Activated naive CD4-positive, alpha-beta T cell treated with anti-CD3 and anti-CD28 coated beads, Interleukin-2, amount 50 U/mL, for 24 hours (primary cell): ENCODE measurements at regions not wholly inside any gene's neighbourhood (a gene's known extent, or its start where the extent isn't known, plus 50 kb on each side); places are given as distances from the start of the nearest gene placed in this dataset.
"Not testable (repeated sequence)": the region's sequence is repeated elsewhere in the genome, so short reads cannot be mapped to it uniquely, and the experiment has no call there.

Source experiments
- H3K27ac Mint-ChIP-seq: one replicate; pipeline ENCODE4 v1.8.0; 2021; ENCODE audit warnings: mild to moderate bottlenecking, mixed read lengths
- H3K27me3 Mint-ChIP-seq: one replicate; pipeline ENCODE4 v1.8.0; 2021; ENCODE audit warnings: mixed read lengths
- H3K36me3 Mint-ChIP-seq: one replicate; pipeline ENCODE4 v1.8.0; 2021; ENCODE audit warnings: mixed read lengths
- H3K4me1 Mint-ChIP-seq: one replicate; pipeline ENCODE4 v1.8.0; 2021; ENCODE audit warnings: mixed read lengths
- H3K4me3 Mint-ChIP-seq: one replicate; pipeline ENCODE4 v1.8.0; 2021; ENCODE audit warnings: mild to moderate bottlenecking, mixed read lengths
- H3K9me3 Mint-ChIP-seq: one replicate; pipeline ENCODE4 v1.8.0; 2021; ENCODE audit warnings: mixed read lengths

DNA sequence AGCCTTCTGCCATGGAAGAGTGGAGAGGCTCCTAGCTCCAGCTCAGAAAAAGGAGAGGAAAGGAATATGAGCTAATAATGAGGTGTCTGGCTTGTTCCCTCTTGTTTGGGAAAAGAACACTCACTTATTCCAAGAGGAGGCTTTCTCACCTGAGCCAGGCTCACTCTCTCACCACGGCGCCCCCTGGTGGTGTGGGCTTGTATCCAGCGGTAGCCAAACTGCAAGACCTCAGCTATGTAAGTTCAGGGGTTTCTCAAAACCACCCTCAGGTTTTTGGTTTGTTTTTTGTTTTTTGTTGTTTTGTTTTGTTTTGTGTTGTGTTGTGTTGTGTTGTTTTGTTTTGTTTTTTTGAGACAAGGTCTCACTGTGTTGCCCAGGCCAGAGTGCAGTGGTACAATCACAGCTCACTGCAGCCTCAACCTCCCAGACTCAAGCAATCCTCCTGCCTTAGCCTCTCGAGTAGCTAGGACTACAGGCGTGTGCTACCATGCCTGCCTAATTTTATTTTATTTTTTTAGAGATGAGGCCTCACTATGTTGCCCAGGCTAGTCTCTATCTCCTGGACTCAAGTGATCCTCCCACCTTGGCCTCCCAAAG, 124.0 kb downstream of the TMEM130 start:
- H3K9me3 Mint-ChIP-seq = no peaks in the 10 kb centered on the region

DNA sequence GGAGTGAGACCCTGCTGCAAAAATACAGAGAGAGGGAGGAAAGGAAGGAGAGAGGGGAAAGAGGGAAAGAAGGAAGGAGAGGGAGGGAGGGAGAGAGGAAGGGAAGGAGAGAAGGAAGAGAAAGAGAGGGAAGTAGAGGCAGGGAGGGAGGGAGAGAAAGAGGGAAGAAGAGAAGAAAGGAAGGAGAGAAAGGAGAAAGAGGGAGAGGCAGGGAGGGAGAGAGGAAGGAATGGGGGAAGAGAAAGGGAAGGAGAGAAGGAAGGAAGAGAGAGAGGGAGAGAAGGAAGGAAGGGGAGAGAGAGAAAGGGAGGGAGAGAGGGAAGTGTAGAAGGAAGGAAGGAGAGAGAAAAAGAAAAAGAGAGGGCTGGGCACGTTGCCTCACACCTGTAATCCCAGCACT, 121.7 kb downstream of the TMEM130 start:
- no peak overlapping the region for H3K4me3 Mint-ChIP-seq
- no peaks in the 10 kb centered on the region for H3K4me1 Mint-ChIP-seq
- H3K27ac Mint-ChIP-seq = no peak overlapping the region

More for the DNA sequence above, 124.0 kb downstream of the TMEM130 start:
- Mint-ChIP-seq H3K36me3 (no peaks in the 10 kb centered on the region), H3K27ac (no peak overlapping the region), H3K4me3 (no peak overlapping the region), H3K4me1 (no peaks in the 10 kb centered on the region), H3K27me3 (peaks cover 5% of the 10 kb centered on the region)

GRCh38 chr7:98753176-98753575, 116.6 kb downstream of the TMEM130 start:
- H3K4me3 Mint-ChIP-seq = no peak overlapping the region

More for the DNA sequence above, 121.7 kb downstream of the TMEM130 start:
- Mint-ChIP-seq H3K9me3 (no peaks in the 10 kb centered on the region), H3K36me3 (no peaks in the 10 kb centered on the region), H3K27me3 (peaks cover 5% of the 10 kb centered on the region)

GRCh38 chr7:98753989-98754479, 115.8 kb downstream of the TMEM130 start:
- Mint-ChIP-seq H3K36me3 (no peaks in the 10 kb centered on the region), H3K9me3 (no peaks in the 10 kb centered on the region), H3K4me1 (no peaks in the 10 kb centered on the region), H3K27me3 (peaks cover 1% of the 10 kb centered on the region), H3K27ac (no peak overlapping the region), H3K4me3 (no peak overlapping the region)

More at GRCh38 chr7:98753176-98753575, 116.6 kb downstream of the TMEM130 start:
- Mint-ChIP-seq H3K27me3 (peaks cover 4% of the 10 kb centered on the region), H3K4me1 (no peaks in the 10 kb centered on the region), H3K27ac (no peak overlapping the region), H3K36me3 (no peaks in the 10 kb centered on the region), H3K9me3 (no peaks in the 10 kb centered on the region)

DNA sequence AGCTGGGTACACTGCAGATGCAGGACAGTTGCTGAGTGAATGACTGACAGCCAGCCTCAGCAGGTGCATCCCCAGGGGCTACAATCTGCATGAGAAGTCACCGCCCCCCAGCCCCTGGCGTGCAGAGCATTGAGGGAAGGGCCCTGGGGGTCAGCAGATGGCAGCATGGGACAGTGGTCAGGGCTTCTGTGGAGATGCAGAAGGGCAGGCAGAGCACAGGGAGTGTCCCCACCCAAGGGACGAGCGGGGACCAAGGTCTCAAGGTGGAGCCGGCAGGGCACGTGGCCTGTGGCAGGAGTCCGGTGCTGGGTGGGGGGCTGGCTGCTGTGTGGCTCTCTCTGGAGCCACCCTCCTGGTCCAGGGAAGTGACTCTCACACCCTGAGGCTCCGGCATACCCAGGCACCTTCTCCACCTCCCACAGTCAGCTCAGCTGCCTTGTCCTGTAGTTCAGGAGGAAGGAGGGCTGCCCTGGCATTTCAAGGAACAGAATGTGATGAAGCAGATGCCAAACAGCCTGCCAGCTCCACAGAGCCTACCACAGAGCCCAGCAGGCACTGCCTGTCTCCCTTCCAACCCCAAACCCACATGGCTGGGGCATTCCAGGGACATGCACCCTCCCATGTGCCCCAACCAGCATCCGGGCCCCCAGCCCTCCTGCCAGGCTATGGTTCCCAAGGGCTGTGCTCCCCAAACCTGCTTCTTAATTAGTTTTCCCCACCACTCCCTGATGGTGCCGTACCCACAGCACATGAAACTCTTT, 114.5 kb downstream of the TMEM130 start:
- Mint-ChIP-seq H3K27ac (no peak overlapping the region), H3K4me3 (no peak overlapping the region), H3K9me3 (no peaks in the 10 kb centered on the region), H3K4me1 (no peaks in the 10 kb centered on the region), H3K27me3 (peaks cover 3% of the 10 kb centered on the region), H3K36me3 (no peaks in the 10 kb centered on the region)

- Mint-ChIP-seq H3K4me3 (no peak overlapping the region), H3K27ac (no peak overlapping the region), H3K27me3 (peaks cover 11% of the 10 kb centered on the region), H3K9me3 (no peaks in the 10 kb centered on the region), H3K4me1 (no peaks in the 10 kb centered on the region), H3K36me3 (no peaks in the 10 kb centered on the region)
These were observed 111.7 kb downstream of the TMEM130 start for GRCh38 chr7:98758157-98758556.

GRCh38 chr7:98760201-98760651, 109.6 kb downstream of the TMEM130 start:
- Mint-ChIP-seq H3K4me1 (no peaks in the 10 kb centered on the region), H3K9me3 (no peaks in the 10 kb centered on the region), H3K27ac (no peak overlapping the region), H3K36me3 (no peaks in the 10 kb centered on the region), H3K4me3 (no peak overlapping the region), H3K27me3 (peaks cover 10% of the 10 kb centered on the region)

DNA sequence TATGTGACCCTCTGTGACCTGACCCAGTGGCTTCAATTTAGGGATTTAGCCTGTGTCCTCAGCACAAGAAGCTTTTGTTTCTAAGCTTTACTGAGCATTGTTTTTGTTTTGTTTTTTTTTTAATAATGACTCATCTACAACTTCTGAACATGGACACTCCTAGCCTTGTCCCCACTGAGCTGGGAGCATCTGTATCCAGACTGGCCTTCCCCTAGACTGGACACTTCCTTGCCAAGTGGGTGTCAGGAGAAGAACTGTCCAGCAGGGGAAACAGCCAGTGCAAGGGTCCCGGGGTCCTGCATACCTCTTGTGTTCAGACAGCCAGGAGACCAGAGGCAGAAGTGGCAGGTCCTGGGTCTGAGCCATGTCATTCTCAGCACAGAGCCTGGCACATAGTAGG, 108.6 kb downstream of the TMEM130 start:
- Mint-ChIP-seq H3K36me3 (no peaks in the 10 kb centered on the region), H3K4me3 (no peak overlapping the region), H3K27me3 (peaks cover 10% of the 10 kb centered on the region), H3K4me1 (no peaks in the 10 kb centered on the region), H3K27ac (no peak overlapping the region), H3K9me3 (no peaks in the 10 kb centered on the region)

DNA sequence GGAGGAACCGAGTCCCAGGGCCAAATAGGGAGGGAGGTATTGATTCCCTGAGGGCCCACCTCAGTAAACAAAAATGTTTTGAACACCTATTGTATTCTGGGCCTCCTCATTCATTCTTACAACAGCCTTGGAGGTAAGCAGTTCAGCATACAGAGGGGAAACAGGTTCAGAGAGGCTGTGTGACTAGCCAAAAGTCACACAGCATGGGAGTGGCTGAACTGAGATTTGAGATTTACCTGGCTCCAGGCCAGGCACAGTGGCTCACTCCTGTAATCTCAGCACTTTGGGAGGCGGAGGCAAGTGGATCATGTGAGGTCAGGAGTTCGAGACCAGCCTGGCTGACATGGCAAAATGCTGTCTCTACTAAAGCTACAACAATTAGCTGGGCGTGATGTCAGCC, 107.2 kb downstream of the TMEM130 start:
- Mint-ChIP-seq H3K27ac (no peak overlapping the region), H3K4me3 (no peak overlapping the region), H3K36me3 (no peaks in the 10 kb centered on the region), H3K4me1 (no peaks in the 10 kb centered on the region), H3K9me3 (no peaks in the 10 kb centered on the region), H3K27me3 (peaks cover 10% of the 10 kb centered on the region)

- Mint-ChIP-seq H3K36me3 (no peaks in the 10 kb centered on the region), H3K27me3 (peaks cover 10% of the 10 kb centered on the region), H3K9me3 (no peaks in the 10 kb centered on the region), H3K4me3 (no peak overlapping the region), H3K4me1 (no peaks in the 10 kb centered on the region), H3K27ac (no peak overlapping the region)
These were observed 106.4 kb downstream of the TMEM130 start for GRCh38 chr7:98763441-98763840.

GRCh38 chr7:98764946-98765345, 104.9 kb downstream of the TMEM130 start:
- Mint-ChIP-seq H3K36me3 (no peaks in the 10 kb centered on the region), H3K9me3 (no peaks in the 10 kb centered on the region), H3K4me3 (no peak overlapping the region), H3K27ac (no peak overlapping the region), H3K4me1 (no peaks in the 10 kb centered on the region), H3K27me3 (peaks cover 8% of the 10 kb centered on the region)

GRCh38 chr7:98770085-98770484, 99.7 kb downstream of the TMEM130 start:
- not testable (repeated sequence) for H3K36me3 Mint-ChIP-seq, H3K9me3 Mint-ChIP-seq, H3K4me3 Mint-ChIP-seq, H3K27ac Mint-ChIP-seq, H3K4me1 Mint-ChIP-seq
- peaks cover 10% of the 10 kb centered on the region for H3K27me3 Mint-ChIP-seq

DNA sequence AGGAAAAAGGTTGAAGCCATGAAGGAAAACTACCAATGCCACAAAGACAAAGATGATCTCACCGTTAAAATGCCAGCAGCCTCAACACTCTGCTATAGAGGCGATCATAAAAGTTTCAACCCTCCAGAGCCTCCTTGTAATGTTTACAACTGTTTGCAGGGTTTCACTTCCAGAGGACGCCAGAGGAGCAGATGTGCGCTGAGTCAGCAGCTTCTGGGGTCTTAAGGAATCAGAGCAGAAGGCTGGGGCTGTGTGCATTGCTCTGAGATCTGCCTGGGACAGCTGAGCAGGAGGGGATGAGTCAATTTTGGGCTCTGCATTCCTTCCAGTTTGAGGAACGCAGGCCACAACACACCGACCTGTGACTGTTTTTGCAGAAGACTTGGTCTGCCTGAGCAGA, 98.3 kb downstream of the TMEM130 start:
- H3K27me3 Mint-ChIP-seq = peaks cover 11% of the 10 kb centered on the region
- H3K4me3 Mint-ChIP-seq = no peak overlapping the region
- no peaks in the 10 kb centered on the region for H3K9me3 Mint-ChIP-seq
- H3K36me3 Mint-ChIP-seq = no peaks in the 10 kb centered on the region
- H3K4me1 Mint-ChIP-seq = peaks cover 7% of the 10 kb centered on the region
- H3K27ac Mint-ChIP-seq = no peak overlapping the region

DNA sequence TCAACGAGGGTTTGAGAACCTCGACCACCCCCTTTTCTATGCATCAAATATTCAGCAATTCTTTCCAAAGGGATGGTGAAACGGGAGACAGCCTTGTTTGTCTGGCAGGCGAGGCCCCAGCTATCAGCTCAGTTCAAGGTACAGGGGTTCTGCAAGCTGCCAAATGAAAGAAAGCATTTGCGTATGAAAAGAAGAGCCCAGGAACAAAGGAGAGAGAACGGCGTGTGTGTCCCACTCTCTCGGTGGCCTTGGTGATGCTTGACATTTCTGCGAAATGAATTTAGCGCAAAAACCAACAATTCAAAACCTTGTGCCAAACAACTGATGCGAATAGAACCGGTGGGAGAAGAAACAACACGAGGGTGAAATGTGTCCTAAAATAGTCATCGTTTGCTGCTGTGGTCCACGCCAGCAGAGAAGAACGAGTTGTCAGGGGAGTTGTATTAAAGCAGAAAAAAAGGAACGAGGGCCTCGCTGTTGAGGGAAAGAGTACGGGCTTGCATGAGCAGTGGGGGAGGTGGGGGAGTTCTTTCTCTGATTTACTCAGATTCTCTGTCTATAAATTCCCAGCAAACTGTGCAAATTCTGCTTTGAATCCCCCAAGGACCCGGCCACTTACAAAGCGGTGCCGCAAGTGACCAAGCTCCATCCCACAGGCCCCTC, 97.7 kb downstream of the TMEM130 start:
- H3K27ac Mint-ChIP-seq = no peak overlapping the region
- peaks cover 7% of the 10 kb centered on the region for H3K4me1 Mint-ChIP-seq
- H3K36me3 Mint-ChIP-seq = no peaks in the 10 kb centered on the region
- H3K27me3 Mint-ChIP-seq = peaks cover 11% of the 10 kb centered on the region
- H3K9me3 Mint-ChIP-seq = no peaks in the 10 kb centered on the region
- H3K4me3 Mint-ChIP-seq = no peak overlapping the region

GRCh38 chr7:98774884-98775283, 94.9 kb downstream of the TMEM130 start:
- no peaks in the 10 kb centered on the region for H3K9me3 Mint-ChIP-seq
- no peaks in the 10 kb centered on the region for H3K36me3 Mint-ChIP-seq
- H3K27me3 Mint-ChIP-seq = peaks cover 13% of the 10 kb centered on the region
- no peak overlapping the region for H3K4me3 Mint-ChIP-seq
- peaks cover 7% of the 10 kb centered on the region for H3K4me1 Mint-ChIP-seq
- no peak overlapping the region for H3K27ac Mint-ChIP-seq

GRCh38 chr7:98777051-98777450, 92.8 kb downstream of the TMEM130 start:
- Mint-ChIP-seq H3K4me1 (peaks cover 2% of the 10 kb centered on the region), H3K36me3 (no peaks in the 10 kb centered on the region), H3K4me3 (no peak overlapping the region), H3K9me3 (no peaks in the 10 kb centered on the region), H3K27me3 (peaks cover 11% of the 10 kb centered on the region), H3K27ac (no peak overlapping the region)
